MM.1S (cell line): ENCODE measurements at regions not wholly inside any gene's neighbourhood (a gene's known extent, or its start where the extent isn't known, plus 50 kb on each side); places are given as distances from the start of the nearest gene placed in this dataset.

Experiments
- DNase-seq: peaks from one replicate; pipeline ENCODE4 v3.0.0-alpha.2; 2015
- H2AFZ ChIP-seq: fragments of 300-600 bp; sonication (generic); 2 replicates; pipeline ENCODE4 v1.6.0; 2016; ENCODE audit warnings: antibody characterized with exemption, low read length
- H3F3A ChIP-seq: fragments of 300-600 bp; sonication (generic); 2 replicates; pipeline ENCODE4 v1.6.1; 2016; ENCODE audit warnings: mild to moderate bottlenecking, antibody characterized with exemption, low read length, moderate library complexity, mixed read lengths; ENCODE audit not compliant: insufficient read depth
- H3K27ac ChIP-seq: fragments of 300-600 bp; sonication (generic); 2 replicates; pipeline ENCODE4 v1.5.1; 2016; ENCODE audit warnings: mild to moderate bottlenecking, low read length
- H3K27me3 ChIP-seq: fragments of 300-600 bp; sonication (generic); replicated peaks from 2 replicates; pipeline ENCODE4 v1.6.0; 2016; ENCODE audit warnings: low read length; ENCODE audit not compliant: insufficient read depth
- H3K36me3 ChIP-seq: fragments of 300-600 bp; sonication (generic); replicated peaks from 2 replicates; pipeline ENCODE4 v1.6.1; 2016; ENCODE audit warnings: mild to moderate bottlenecking, low read length, mixed read lengths; ENCODE audit not compliant: insufficient read depth
- H3K4me1 ChIP-seq: fragments of 300-600 bp; sonication (generic); 2 replicates; pipeline ENCODE4 v1.6.1; 2016; ENCODE audit warnings: low read length, mixed read lengths
- H3K4me2 ChIP-seq: fragments of 300-600 bp; sonication (generic); 2 replicates; pipeline ENCODE4 v1.6.0; 2016; ENCODE audit warnings: low read depth, low read length
- H3K4me3 ChIP-seq: fragments of 300-600 bp; sonication (generic); 2 replicates; pipeline ENCODE4 v1.5.1; 2016; ENCODE audit warnings: low read length, mixed read lengths
- H3K79me2 ChIP-seq: fragments of 300-600 bp; sonication (generic); 2 replicates; pipeline ENCODE4 v1.6.1; 2016; ENCODE audit warnings: mixed run types, low read length, mixed read lengths
- H3K9ac ChIP-seq: fragments of 300-600 bp; sonication (generic); 2 replicates; pipeline ENCODE4 v1.6.1; 2016; ENCODE audit warnings: low read length, mixed read lengths
- H3K9me2 ChIP-seq: fragments of 300-600 bp; sonication (generic); replicated peaks from 2 replicates; pipeline ENCODE4 v1.6.1; 2016; ENCODE audit warnings: mild to moderate bottlenecking, low read length, mixed read lengths; ENCODE audit not compliant: insufficient read depth
- H3K9me3 ChIP-seq: fragments of 300-600 bp; sonication (generic); replicated peaks from 2 replicates; pipeline ENCODE4 v1.6.1; 2016; ENCODE audit warnings: mild to moderate bottlenecking, low read length, mixed read lengths; ENCODE audit not compliant: insufficient read depth
- H4K20me1 ChIP-seq: fragments of 300-600 bp; sonication (generic); 2 replicates; pipeline ENCODE4 v1.6.1; 2016; ENCODE audit warnings: mild to moderate bottlenecking, low read length, moderate library complexity, mixed read lengths; ENCODE audit not compliant: insufficient read depth
- CTCF ChIP-seq: fragments of 300-600 bp; sonication (generic); IDR thresholded peaks from 2 replicates; pipeline ENCODE4 v1.5.1; 2016; ENCODE audit warnings: antibody characterized with exemption, low read length, mixed read lengths
- EZH2 ChIP-seq: fragments of 300-600 bp; sonication (generic); optimal IDR thresholded peaks from 2 replicates; pipeline ENCODE3; 2017; ENCODE audit warnings: low read depth, mild to moderate bottlenecking, antibody characterized with exemption, low read length, mixed read lengths
- EZH2phosphoT487 ChIP-seq: fragments of 300-600 bp; sonication (generic); IDR thresholded peaks from 2 replicates; pipeline ENCODE4 v1.6.1; 2018; ENCODE audit warnings: antibody characterized with exemption, low read length

GRCh38 chr2:48845684-48846083 lies 90.2 kb upstream of the LHCGR start:
- no peaks in the 10 kb centered on the region for H4K20me1 ChIP-seq
- TF ChIP-seq CTCF (no peak), EZH2phosphoT487 (no peak), EZH2 (no peak)
- no peaks in the 10 kb centered on the region for H3K79me2 ChIP-seq
- H3K36me3 ChIP-seq, result no peaks in the 10 kb centered on the region
- H3K27me3 ChIP-seq, result no peaks in the 10 kb centered on the region
- H3K4me3 ChIP-seq, result no peak overlapping the region
- no peak overlapping the region for H3K9ac ChIP-seq
- no peak for DNase-seq
- no peak overlapping the region for H3K4me2 ChIP-seq
- H3K4me1 ChIP-seq, result no peaks in the 10 kb centered on the region
- H3K27ac ChIP-seq, result no peak overlapping the region
- H2AFZ ChIP-seq, result no peak overlapping the region
- H3K9me2 ChIP-seq, result no peaks in the 10 kb centered on the region
- no peaks in the 10 kb centered on the region for H3K9me3 ChIP-seq
- no peaks in the 10 kb centered on the region for H3F3A ChIP-seq

GRCh38 chr2:48844417-48845155 lies 89.1 kb upstream of the LHCGR start:
- no peaks in the 10 kb centered on the region for H3K27me3 ChIP-seq
- H3F3A ChIP-seq, result no peaks in the 10 kb centered on the region
- H3K4me3 ChIP-seq, result no peak overlapping the region
- no peak overlapping the region for H3K9ac ChIP-seq
- H3K4me1 ChIP-seq, result no peaks in the 10 kb centered on the region
- TF ChIP-seq CTCF (no peak), EZH2phosphoT487 (no peak), EZH2 (no peak)
- no peaks in the 10 kb centered on the region for H3K79me2 ChIP-seq
- H3K9me2 ChIP-seq, result no peaks in the 10 kb centered on the region
- no peaks in the 10 kb centered on the region for H4K20me1 ChIP-seq
- H3K9me3 ChIP-seq, result no peaks in the 10 kb centered on the region
- no peak overlapping the region for H3K4me2 ChIP-seq
- no peak overlapping the region for H3K27ac ChIP-seq
- no peak for DNase-seq
- H3K36me3 ChIP-seq, result no peaks in the 10 kb centered on the region
- H2AFZ ChIP-seq, result no peak overlapping the region

- Histone ChIP-seq H2AFZ (no peak overlapping the region), H4K20me1 (no peaks in the 10 kb centered on the region), H3K27me3 (no peaks in the 10 kb centered on the region), H3K9ac (no peak overlapping the region), H3K9me2 (no peaks in the 10 kb centered on the region), H3K36me3 (no peaks in the 10 kb centered on the region), H3K4me1 (no peaks in the 10 kb centered on the region), H3K4me2 (no peak overlapping the region), H3F3A (no peaks in the 10 kb centered on the region), H3K79me2 (no peaks in the 10 kb centered on the region), H3K4me3 (no peak overlapping the region), H3K27ac (no peak overlapping the region), H3K9me3 (no peaks in the 10 kb centered on the region)
- no peak for TF ChIP-seq EZH2
- TF ChIP-seq EZH2phosphoT487, result no peak
- no peak for TF ChIP-seq CTCF
- no peak for DNase-seq
These were observed 85.6 kb upstream of the LHCGR start for GRCh38 chr2:48841126-48841525.
